G401.6 (cell line): ENCODE measurements at regions not wholly inside any gene's neighbourhood (a gene's known extent, or its start where the extent isn't known, plus 50 kb on each side); places are given as distances from the start of the nearest gene placed in this dataset.

Source experiments
- FAIRE-seq: peaks from 2 replicates; lab custom pipeline; 2012; peaks lifted over from hg19 to GRCh38; lab: Jason Lieb, UNC

DNA sequence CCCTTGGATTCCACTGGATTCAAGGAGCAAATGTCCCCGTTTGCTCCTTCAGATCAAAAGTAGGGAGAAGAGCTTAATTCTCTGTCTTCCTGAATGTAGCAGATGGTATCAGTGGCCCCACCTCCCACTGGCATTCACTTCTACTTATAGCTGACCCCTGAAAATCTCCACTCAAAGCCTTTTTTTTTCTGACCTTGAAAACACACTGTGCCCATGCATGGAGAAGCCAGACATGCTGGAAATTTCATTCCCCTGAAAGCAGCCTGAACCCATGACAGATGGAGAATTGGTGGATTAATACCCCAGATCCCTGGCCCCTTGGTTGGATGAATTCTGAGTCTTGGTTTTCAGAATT, 76.6 kb upstream of the UBAC2 start:
- FAIRE-seq: no peak

DNA sequence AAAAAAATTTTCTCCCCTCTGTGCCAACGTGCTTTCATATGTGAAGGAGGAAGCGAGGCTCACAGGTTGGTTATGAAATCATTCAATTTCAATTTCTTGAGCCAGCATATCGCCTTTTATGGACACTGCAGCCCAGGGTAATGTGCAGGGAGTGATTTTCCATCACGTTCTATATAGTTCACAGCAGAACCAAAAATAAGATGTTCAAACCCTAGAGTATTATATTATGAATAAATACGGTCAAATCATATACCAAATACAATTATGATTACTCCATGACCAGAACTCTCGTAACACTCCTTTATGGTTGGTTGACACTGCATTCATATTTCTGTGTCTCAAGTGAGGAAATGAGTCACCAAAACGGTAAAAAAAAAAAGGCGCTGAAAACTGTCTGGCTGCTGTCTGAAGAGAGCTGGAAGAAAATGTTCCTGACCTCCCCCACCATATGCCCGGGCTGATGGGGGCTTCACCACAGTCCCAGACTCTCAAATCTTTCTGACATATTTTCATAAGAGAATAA, 75.8 kb upstream of the UBAC2 start:
- no peak for FAIRE-seq

DNA sequence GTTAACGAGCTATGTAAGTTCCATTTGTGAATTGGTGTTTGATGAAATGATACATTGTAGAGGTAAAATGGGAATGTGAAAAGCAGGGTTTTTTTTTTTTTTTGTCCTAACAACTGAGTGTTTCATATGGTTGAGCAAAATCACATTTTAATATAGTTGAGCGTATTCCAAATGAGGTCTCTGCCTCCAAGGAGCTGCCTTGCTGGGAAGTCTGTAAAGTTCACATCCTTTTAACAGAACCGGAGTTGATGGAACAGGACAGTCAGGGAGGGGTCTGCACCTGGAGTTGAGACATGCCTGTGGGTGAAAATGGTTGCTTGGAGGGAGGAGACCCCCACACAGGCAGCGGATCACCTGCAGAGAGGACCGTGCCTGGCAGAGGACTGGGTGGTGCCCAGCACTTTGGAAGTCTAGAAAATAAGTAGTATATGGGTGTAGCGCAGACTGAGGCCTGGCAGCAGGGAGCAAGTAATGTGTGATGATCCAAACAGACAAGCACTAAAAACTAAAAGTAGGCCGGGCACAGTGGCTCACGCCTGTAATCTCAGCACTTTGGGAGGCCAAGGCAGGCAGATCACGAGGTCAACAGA, 75.2 kb upstream of the UBAC2 start:
- no peak for FAIRE-seq

DNA sequence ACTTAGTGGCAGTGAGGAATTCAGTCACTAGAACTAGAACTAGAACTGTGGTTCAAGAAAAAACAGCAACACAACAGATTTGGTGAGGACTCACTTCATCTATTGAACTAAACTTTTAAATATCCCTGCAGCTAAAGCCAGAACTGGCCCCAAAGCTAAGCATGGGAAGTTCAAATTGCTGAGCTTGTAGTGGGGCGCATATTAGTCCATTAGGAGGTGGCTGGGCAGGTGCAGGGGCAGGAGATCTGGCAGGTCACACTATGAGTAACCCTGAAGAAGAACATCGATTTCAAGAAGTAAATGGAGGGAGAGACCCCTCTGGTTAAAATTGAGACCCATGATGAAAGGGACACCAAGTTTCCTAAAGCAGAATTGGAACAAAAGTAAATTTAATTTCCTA, 73.8 kb upstream of the UBAC2 start:
- FAIRE-seq: no peak

DNA sequence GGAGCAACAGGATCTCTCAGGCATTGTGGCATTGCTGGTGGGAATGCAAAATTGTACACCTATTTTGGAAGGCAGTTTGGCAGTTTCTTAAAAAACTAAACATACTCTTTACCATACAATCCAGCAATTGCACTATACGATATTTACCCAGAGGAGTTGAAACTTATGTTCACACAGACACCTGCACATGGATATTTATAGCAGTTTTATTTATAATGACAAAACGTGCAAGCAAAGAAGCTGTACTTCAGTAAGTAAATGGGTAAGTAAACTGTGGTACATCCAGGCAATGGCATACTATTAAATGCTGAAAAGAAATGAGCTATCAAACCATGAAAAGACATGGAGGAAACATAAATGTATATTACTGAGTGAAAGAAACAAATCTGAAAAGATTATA, 71.6 kb upstream of the UBAC2 start:
- no peak for FAIRE-seq

DNA sequence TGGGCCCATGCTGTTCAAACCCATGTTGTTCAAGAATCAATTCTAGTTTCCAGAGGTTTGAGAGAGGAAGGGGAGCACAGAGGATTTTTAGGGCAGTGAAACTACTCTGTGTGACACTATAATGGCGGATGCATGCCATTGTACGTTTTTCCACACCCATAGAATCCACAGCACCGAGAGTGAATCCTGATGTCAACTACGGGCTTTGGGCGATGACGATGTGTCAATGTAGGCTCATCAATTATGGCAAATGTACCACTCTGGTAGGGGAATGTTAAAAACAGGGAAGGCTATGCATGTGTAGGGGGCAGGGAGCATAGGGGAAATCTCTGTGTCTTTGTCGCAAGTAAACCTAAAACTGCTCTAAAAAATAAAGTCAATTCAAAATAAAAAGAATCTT, 70.7 kb upstream of the UBAC2 start:
- no peak for FAIRE-seq

DNA sequence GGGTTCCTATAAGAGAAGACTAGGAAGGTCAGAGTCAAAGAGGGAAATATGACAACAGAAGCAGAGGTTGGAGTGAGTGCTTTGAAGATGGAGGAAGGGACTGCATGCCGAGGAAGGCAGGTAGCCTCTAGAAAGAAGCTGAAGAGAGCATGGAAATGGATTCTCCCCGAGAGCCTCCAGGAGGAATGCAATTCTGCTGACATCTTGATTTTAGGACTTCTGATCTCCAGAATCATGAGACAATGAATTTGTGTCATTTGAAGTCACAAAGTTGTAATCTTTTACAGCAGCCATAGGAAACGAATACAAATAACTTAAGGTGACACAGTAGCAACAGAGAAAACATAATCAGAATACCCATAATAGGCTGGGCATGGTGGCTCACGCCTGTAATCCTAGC, 69.2 kb upstream of the UBAC2 start:
- FAIRE-seq: no peak

DNA sequence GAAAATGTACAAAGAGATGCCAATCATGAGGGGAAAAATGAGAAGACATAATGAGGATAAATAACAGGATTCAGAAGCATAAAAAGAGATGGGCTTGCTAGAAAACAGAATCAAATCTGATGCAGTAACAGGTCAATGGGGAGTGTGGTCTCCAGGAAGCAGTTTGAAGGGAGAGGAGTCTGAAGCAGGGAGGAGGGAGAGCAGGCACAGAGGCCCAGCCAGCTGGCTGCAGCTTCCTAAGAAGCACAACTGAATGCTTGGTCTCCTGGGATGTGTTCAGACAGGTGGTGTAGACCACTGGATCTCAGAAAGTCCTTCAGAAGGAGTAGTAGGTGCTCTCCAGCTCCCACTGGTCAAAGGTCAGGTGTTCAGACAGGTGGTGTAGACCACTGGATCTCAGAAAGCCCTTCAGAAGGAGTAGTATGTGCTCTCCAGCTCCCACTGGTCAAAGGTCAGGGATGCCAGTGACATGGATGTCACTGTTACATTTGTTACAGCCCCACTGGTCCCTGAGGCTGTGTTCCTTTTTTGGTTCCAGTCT, 68.3 kb upstream of the UBAC2 start:
- FAIRE-seq: no peak

DNA sequence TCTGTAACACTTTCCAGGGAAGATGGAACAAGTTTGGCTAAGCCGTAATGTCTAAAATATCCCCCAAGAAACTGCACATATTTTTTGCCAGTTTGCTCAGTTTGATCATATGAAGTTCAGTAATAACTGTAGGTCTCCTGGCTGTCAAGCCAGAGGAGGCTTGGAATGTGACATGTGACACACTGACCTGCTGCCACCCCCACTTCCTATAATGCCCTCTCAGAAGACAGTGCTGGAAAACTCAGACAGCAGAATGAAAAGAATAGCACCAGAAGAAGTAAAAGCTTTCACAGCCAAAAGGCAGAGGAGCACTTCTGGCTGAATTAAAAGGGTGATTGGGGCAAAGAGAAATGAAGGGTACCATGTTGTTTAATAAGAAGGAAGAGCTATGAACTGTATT, 67.4 kb upstream of the UBAC2 start:
- no peak for FAIRE-seq

DNA sequence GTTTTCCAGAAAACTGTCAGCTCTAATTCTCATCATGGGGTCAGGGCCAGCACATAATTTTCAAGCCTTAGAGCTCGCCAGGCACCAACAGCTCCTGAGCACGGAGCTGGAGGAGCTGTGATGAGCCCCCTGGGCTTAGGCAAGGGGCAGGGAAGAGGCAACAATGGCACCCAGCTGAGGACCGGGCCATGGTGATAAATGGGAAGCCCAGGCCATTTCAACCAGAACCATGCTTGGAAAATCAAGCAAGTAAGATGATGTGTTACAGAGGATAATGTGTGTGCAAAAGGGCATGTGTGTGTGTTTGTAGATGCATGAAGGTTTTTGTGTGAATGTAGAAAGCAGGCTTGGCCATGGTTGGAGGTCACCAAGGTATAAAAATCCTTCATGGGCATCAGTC, 66.8 kb upstream of the UBAC2 start:
- FAIRE-seq: no peak

DNA sequence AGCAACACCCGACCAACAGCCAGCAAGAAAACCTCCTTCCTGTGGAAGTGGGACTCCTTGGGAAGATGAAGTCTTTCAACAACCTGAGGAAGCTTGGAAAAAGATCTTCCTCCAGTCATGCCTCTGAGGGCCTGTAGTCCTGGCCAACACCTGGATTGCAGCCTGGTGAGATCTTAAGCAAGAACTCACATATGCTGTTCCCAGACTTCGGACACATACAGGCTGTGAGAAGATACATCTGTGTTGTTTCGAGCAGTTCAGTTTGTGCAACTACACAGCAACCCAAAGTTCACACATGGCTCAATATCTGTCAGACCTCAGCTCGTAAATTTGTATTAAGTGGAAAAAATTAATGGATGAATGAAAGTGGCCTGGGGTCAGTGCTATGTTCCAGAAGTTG, 65.1 kb upstream of the UBAC2 start:
- no peak for FAIRE-seq

DNA sequence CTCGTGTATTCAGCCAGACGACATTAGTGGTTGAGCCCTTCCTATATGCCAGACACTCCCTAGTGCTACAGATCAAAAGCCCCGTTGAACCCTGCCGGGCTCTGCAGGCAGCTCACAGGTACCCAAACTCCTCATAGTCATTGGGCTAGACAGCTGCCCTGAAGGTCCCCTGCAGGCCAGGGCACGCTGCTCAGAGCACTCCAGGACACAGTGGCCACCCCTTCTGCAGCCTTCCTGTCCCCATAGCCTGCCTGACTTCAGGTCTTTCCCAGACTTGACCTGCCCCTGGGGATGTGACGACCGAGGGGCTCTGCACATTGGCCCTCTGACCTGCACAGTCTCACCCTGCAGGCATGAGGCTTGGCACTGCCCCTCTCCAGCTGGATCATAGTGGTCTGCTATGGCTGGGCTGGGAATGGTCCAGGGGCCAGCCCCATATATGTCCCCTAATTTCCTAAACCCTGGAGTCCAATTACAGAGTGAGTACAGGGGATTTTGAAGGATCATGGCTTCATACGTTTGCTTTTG, 64.2 kb upstream of the UBAC2 start:
- no peak for FAIRE-seq

DNA sequence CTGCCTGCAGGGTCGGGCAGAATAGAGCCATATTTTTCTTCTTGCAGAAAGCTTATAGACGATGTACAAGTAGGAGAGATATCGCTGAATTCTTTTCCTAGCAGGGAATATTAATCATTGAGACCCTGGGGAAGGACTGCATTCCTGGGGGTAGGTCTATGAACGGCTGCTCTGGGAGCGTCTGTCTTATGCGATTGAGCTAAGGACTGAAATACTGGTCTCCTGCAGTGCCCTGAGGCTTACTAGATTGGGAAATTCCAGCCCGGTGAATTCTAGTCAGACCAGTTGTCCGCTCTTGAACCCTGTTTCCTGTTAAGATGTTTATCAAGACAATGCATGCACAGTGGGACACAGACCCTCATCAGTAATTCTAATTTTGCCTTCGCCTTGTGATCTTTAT, 59.8 kb upstream of the UBAC2 start:
- FAIRE-seq: no peak

DNA sequence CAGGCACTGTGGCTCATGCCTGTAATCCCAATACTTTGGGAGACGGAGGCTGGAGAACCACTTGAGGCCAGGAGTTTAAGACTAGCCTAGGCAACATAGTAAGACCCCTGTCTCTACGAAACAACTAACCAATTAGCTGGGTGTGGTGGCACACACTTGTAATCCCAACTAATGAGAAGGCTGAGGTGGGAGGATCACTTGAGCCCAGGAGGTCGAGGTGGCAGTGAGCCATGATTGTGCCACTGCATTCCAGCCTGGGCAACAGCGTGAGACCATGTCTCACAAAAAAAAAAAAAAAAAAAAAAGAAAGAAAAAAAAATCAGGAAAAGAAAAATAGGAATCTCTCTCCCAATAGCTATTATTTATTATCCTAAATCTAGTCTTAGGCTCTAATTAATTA, 56.8 kb upstream of the UBAC2 start:
- FAIRE-seq: no peak

DNA sequence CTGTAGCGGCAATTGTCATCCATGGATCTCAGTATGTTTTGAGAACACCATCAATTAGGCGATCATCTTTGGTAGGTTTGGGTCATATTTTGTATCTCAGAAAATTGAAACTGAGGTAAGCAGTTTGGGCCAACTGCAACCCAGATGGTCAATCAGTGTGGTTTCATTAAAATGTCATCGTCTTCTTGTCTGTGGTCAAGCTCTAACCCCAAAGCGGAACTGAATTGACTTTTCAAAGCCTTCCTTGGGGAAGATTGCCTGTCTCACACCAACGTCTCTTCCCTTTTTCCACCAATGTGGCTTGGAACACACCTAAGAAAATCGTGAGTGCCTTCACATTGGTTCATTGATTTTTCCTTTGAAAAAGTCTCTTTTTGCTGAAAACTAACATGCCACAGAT, 56.3 kb upstream of the UBAC2 start:
- FAIRE-seq: no peak

DNA sequence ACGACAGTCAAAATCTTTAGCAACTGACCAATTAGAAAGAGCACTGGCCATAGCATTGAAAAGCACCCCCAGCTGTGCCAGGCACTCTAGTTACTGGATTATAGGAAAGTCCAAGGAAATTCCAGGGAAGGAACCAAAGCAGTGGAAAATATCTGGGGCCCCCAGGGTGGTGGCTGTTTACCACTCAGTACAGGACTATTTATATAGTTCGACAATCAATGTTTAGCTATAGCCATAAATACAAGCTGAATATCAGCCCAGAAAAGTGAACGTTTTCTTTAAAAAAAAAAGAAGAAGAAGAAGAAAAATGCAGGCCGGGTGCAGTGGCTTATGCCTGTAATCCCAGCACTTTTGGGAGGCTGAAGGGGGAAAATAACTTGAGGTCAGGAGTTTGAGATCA, 55.2 kb upstream of the UBAC2 start:
- no peak for FAIRE-seq

DNA sequence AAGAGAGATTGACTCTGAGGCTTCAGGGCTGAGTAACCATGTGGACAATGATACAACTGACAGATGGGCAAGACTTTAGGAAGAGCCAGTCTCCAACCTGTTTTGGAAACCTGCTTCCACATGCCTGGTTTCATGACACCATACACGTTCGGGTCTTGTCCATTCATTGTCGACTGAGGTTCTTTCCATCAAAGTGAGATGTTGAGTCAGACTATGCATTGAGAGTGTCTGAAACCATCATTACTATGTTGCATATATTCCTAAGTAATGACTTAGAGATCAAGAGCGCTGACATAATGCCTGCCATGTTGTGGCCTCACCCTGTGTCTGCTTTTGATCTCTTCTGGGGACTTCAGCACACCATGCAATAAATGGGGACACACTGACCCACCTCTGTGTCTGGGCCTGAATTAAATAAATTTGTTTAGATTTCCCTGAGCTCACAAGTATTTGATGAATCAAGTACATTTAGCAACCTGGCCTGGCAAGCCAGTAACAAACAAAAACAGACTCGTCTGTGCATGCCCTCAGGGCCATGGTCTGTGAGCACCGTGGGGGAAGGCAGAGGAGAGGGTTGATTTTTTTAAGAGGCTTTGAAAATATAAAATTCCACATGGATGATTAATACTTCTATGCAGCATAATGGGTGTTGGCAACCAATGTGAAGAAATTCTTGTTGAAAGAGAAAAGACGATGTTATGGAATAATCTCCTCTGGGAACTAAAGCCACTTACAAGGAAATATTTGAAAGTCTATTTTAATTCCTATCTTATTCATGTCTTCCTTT, 49.9 kb upstream of the UBAC2 start:
- no peak for FAIRE-seq
